ENCODE measurements at regions not wholly inside any gene's neighbourhood (a gene's known extent, or its start where the extent isn't known, plus 50 kb on each side); places are given as distances from the start of the nearest gene placed in this dataset.

DNA sequence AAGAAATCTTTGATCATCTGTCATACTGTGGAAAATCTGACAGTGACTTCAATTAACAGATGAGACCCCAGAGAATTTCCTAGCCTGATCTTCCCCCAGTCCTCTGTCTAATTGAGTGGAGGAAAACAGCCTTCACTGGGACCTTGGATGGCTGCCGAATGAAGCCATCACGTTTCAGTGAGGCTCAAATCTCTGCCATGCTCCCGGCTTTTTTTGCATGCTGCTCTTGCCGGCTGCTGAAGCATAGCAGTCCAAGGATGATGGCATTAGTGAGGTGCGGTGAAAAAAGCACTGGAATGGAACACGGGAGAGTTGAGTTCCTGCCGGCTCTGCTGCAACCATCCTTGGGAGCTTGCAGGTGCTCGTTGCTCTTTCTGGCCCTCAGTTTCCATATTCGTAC lies 430.5 kb downstream of the SLC4A3 start:
- in situ Hi-C loops (cut with MboI; ENCODE audit: low pct_unique_long_range_greater_than_20kb, low sequenced_read_pairs), result no loop called here
- DNase-seq, result no peak

DNA sequence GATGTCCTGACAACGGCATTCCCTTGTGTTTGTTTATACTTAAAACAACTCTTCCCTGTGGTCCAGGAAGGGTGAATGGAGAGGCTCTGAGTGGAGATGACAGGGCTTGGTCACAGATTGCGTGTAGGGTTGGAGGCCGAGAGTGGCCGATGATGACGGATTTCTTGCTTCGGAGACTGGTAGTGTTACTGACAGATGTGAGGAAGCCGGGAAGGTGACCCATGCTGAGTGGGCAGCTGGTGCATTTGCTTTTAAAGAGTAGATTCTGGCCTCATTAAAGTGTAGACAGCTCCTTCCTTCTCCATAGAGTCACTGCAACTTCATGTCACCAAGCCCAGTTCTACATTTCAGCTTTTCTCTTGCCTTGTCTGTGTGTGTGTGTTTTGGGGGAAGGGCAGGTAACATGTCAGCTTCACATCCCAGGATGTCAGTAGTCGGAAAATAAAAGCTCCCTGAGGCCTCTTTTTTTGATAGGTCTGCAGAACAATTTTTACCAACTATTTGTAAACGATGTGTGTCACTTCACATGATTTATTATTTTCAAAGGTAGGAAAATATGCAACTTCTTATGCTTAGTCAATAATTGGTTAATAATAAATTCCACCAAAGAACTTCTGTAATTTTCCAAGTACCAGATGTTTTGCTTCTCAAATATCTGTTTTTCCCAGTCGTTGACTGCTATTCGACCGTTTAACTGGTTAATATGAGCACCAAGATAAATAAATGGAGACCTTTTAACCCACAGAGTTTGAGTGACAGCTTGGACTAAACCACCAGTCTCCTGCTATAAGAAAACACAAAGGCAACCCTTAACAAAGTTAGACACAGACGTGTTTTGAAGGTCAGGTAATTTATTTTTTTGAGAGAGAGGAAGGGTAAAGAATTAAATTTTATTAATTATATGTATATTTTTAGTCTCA lies 436.9 kb downstream of the SLC4A3 start:
- no peak for DNase-seq
- in situ Hi-C loops (cut with MboI; ENCODE audit: low pct_unique_long_range_greater_than_20kb, low sequenced_read_pairs), result no loop called here

GRCh38 chr2:220065581-220065980 lies 438.2 kb downstream of the SLC4A3 start:
- DNase-seq, result no peak
- in situ Hi-C loops (cut with MboI; ENCODE audit: low pct_unique_long_range_greater_than_20kb, low sequenced_read_pairs), result no loop called here

DNA sequence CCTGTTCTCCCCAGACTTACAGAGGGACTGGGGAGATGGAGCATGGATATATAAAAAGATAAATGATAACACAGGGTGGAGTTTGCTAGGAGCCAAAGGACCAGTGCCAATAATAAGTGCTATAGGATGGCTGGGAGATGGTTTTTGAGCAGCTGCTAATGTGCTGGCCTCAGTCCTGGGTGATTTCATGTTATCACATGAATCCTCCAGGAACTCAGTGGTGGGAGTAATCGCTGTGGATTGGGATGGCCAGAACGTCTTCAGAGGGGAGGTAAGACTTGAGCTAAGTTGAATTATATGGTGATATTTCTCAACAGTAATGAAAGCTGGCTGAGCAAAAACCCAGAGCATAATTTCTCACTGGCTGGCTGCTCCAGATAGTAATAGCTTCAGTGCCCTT lies 441.4 kb downstream of the SLC4A3 start:
- in situ Hi-C loops (cut with MboI; ENCODE audit: low pct_unique_long_range_greater_than_20kb, low sequenced_read_pairs), result no loop called here
- no peak for DNase-seq

DNA sequence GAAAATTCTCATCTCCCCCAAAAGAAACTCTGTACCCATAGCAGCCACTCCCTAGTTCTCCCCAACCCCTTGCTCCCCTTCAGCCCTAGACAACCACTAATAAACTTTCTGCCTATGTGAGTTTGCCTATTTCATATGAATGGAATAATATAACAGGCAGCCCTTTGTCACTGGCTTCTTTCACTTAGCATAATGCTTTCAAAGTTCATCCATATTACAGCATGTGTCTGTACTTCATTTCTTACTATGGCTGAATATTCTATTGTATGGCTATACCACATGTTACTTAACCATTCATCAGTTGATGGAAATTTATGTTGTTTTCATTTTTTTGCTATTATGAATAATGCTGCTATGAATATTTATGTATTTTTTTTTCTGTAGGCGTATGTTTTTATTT lies 442.9 kb downstream of the SLC4A3 start:
- in situ Hi-C loops (cut with MboI; ENCODE audit: low pct_unique_long_range_greater_than_20kb, low sequenced_read_pairs), result no loop called here
- no peak for DNase-seq

DNA sequence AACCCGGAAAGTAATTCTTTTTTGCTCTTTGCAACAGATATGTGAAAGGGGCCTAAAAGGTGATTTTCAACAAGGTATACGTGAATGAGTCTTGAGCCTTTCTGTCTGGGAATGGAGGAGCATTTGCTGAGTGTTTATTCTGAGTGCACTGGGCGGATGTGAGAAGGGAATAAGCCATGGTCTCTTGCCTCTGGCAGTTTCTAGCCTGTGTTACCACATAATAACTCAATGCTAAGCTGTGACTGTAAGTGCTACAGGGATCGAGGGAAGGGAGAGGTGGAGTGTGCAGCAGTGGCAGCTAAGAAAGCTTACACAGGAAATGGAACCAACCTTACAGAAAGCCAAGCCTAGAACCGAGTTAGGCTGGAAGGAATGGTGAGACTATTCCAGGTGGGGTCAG lies 444.3 kb downstream of the SLC4A3 start:
- DNase-seq, result no peak
- in situ Hi-C loops (cut with MboI; ENCODE audit: low pct_unique_long_range_greater_than_20kb, low sequenced_read_pairs), result no loop called here

GRCh38 chr2:220072669-220073220 lies 445.3 kb downstream of the SLC4A3 start:
- no peak for DNase-seq
- in situ Hi-C loops (cut with MboI; ENCODE audit: low pct_unique_long_range_greater_than_20kb, low sequenced_read_pairs), result no loop called here

DNA sequence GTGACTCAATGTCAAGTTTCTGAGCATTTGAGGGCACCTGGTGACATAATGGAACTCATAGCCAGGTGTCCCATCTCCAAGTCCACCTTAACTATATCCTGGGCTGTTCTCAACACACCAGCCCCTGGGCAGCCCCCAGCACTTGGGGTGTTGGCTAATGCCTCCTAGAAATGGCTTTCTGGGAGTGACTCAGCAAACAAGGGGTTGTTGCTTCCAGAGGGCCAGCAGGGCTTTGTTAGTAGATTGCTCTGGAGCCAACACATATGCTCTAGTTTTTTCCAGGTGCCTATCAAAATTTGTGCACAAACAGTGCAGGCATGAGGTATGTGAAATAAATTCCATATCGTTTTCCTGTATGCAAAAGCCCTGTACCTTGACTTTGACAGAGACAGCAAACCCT lies 448.4 kb downstream of the SLC4A3 start:
- in situ Hi-C loops (cut with MboI; ENCODE audit: low pct_unique_long_range_greater_than_20kb, low sequenced_read_pairs), result no loop called here
- DNase-seq, result no peak

GRCh38 chr2:220076734-220077133 lies 449.3 kb downstream of the SLC4A3 start:
- no peak for DNase-seq
- in situ Hi-C loops (cut with MboI; ENCODE audit: low pct_unique_long_range_greater_than_20kb, low sequenced_read_pairs), result no loop called here

DNA sequence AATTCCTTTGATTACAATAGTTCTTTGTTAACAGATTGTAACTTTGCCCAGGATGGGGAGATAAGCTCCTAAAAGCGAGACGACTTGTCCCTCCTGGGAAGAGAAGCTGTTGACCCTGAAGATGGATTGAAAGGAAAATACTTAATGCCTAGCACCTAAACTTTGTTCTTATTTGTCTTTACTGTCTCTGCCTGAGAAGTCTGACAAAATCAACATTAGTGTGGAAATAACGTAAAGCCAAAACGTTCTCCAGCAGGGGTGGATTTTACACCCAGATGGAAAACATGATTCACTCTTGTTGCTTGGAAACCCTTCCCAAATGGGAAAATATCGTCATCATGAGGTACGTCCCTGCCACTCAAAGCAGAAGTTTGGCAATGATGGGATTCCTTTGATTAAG lies 450.1 kb downstream of the SLC4A3 start:
- no peak for DNase-seq
- in situ Hi-C loops (cut with MboI; ENCODE audit: low pct_unique_long_range_greater_than_20kb, low sequenced_read_pairs), result no loop called here

GRCh38 chr2:220078439-220078838 lies 451.0 kb downstream of the SLC4A3 start:
- no peak for DNase-seq
- in situ Hi-C loops (cut with MboI; ENCODE audit: low pct_unique_long_range_greater_than_20kb, low sequenced_read_pairs), result no loop called here

- DNase-seq, result no peak
- in situ Hi-C loops (cut with MboI; ENCODE audit: low pct_unique_long_range_greater_than_20kb, low sequenced_read_pairs), result no loop called here
Observed at GRCh38 chr2:220079595-220079994, 452.2 kb downstream of the SLC4A3 start.

- in situ Hi-C loops (cut with MboI; ENCODE audit: low pct_unique_long_range_greater_than_20kb, low sequenced_read_pairs), result no loop called here
- no peak for DNase-seq
Observed at GRCh38 chr2:220081171-220081570, 453.7 kb downstream of the SLC4A3 start.

DNA sequence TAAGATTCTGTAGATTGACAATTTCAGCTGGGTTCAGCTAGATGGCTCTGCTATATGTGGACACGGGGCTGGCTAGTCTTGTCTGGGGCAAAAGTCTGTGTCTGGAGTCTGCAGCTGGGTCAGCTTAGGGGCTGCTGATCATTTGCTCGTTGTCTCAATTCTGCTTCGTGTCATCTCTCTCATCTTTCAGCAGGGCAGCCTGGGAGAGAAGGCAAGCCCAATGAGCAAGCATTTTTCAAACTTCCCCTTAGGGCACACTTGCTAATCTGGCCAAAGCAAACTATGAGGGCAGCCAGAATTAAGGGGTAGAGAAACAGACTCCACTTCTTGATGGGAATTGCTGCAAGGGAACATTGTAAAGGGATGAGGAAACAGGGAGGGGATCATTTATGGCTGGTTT lies 462.6 kb downstream of the SLC4A3 start:
- in situ Hi-C loops (cut with MboI; ENCODE audit: low pct_unique_long_range_greater_than_20kb, low sequenced_read_pairs), result no loop called here
- DNase-seq, result no peak

DNA sequence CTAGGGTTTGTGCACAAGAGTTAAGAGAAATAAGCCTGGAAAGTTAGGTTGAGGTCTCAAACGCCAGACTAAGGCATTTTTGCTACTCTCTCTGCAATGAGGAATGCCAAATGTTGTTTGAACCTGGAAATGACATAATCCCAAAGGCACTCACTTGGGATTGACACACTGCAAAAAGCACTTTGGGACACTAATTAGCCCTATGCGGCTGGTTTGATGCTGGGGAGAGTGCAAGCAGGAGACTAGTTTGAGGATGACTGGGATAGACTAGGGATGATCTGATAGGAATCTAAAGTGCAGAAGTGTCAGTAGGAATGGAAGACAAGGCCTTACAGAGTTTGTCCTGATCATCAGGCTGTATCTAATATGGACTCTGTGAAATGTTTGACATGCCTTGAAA lies 469.0 kb downstream of the SLC4A3 start:
- no peak for DNase-seq
- in situ Hi-C loops (cut with MboI; ENCODE audit: low pct_unique_long_range_greater_than_20kb, low sequenced_read_pairs), result no loop called here

GRCh38 chr2:220101980-220102379 lies 474.6 kb downstream of the SLC4A3 start:
- in situ Hi-C loops (cut with MboI; ENCODE audit: low pct_unique_long_range_greater_than_20kb, low sequenced_read_pairs), result no loop called here
- DNase-seq, result no peak

DNA sequence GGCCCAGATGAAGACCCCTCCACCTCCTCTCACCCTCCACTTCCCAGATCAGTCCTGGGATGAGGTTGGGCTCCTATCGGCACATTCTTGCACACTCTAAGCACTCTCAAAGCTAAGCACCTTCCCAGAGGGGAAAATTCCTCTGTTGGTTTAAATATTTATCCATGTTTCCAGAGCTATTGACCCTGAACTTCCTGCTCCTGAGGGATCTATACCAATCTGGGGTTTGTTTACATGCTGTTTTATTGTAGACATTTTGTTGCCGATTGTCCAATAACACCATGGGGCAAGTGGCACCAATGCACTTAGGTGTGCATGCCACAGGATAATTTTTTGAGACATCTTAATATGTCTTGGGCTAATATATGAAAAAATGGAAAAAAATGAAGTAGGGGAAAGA lies 476.2 kb downstream of the SLC4A3 start:
- in situ Hi-C loops (cut with MboI; ENCODE audit: low pct_unique_long_range_greater_than_20kb, low sequenced_read_pairs), result no loop called here
- DNase-seq, result no peak

- in situ Hi-C loops (cut with MboI; ENCODE audit: low pct_unique_long_range_greater_than_20kb, low sequenced_read_pairs), result no loop called here
- DNase-seq, result no peak
Observed at GRCh38 chr2:220104871-220105351, 477.5 kb downstream of the SLC4A3 start.

- no peak for DNase-seq
- in situ Hi-C loops (cut with MboI; ENCODE audit: low pct_unique_long_range_greater_than_20kb, low sequenced_read_pairs), result no loop called here
Observed at GRCh38 chr2:220106065-220106464, 478.6 kb downstream of the SLC4A3 start.

GRCh38 chr2:220107380-220107791 lies 480.0 kb downstream of the SLC4A3 start:
- DNase-seq, result no peak
- in situ Hi-C loops (cut with MboI; ENCODE audit: low pct_unique_long_range_greater_than_20kb, low sequenced_read_pairs), result no loop called here

DNA sequence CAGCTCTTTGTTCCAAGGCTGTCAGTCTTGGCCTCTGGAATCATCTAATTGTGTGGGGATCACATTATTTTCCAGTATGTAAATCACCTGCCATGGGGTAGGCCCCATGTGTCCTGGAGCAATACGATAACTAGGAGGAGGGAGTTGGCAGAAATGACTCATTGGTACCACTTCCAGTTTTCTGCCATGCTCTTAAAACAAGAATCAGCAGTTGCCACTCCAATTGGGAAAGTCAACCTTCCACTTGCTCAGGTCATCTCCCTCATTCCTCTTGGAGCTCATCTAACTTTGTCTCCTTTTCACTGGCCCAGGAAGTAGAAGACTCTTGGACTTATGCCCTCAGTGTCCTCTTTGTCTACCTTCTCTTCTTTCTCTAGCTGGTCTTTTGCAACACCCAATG lies 487.0 kb downstream of the SLC4A3 start:
- DNase-seq, result no peak
- in situ Hi-C loops (cut with MboI; ENCODE audit: low pct_unique_long_range_greater_than_20kb, low sequenced_read_pairs), result no loop called here
